B cell (primary cell): ENCODE measurements at regions not wholly inside any gene's neighbourhood (a gene's known extent, or its start where the extent isn't known, plus 50 kb on each side); places are given as distances from the start of the nearest gene placed in this dataset.
A peak's percentile ranks its signal among the peaks of the same experiment; 100 is the strongest.

Experiments used
- ATAC-seq: fragments of 200-7000 bp; cut with Tn5 transposase; one replicate; pipeline ENCODE4 v1.10.0; 2021; ENCODE audit warnings: low read depth, mild to moderate bottlenecking, moderate number of reproducible peaks, moderate library complexity
- CTCF ChIA-PET: fragments of 350-600 bp; sonication (Branson Sonifier 250); formaldehyde crosslinking; loops from one replicate; lab custom pipeline; 2021; ENCODE audit warnings: antibody characterized with exemption, inconsistent platforms; lab: Charles Lee
- POLR2A ChIA-PET: fragments of 350-600 bp; sonication (Branson Sonifier 250); formaldehyde crosslinking; loops from one replicate; lab custom pipeline; 2021; ENCODE audit warnings: antibody characterized with exemption; lab: Charles Lee
- DNase-seq: peaks from one replicate; pipeline ENCODE4 v3.0.0; 2013
- H2AFZ ChIP-seq: 2 replicates; pipeline ENCODE4 v1.6.1; 2012; ENCODE audit warnings: mild to moderate bottlenecking, low read depth, low read length; ENCODE audit not compliant: insufficient read depth, poor library complexity, severe bottlenecking
- H3K27ac ChIP-seq, 2 donors: 1 replicate in 1 of 2; 2 replicates in 1 of 2; pipeline ENCODE4 v1.5.1; 2012 to 2013; ENCODE audit warnings: low read length in 2 of 2, mild to moderate bottlenecking in 2 of 2, moderate library complexity in 1 of 2
- H3K27me3 ChIP-seq, 4 experiments: fragments of 200-600 bp in 1 of 4; sonication (generic) in 1 of 4; replicated peaks in 1 of 4; 1 replicate in 2 of 4; 2 replicates in 2 of 4; pipeline versions ENCODE4 v1.6.1 to v1.7.0; 2013 to 2016; ENCODE audit warnings: low read length in 3 of 4, mild to moderate bottlenecking in 2 of 4, mixed read lengths in 1 of 4, moderate library complexity in 1 of 4; ENCODE audit not compliant: insufficient read depth in 4 of 4, control insufficient read depth in 3 of 4; ENCODE audit errors: control extremely low read depth in 1 of 4
- H3K36me3 ChIP-seq, 2 experiments: replicated peaks in 1 of 2; 1 replicate in 1 of 2; 2 replicates in 1 of 2; pipeline versions ENCODE4 v1.6.1 to v1.7.1; 2013; ENCODE audit warnings: low read length in 1 of 2; ENCODE audit not compliant: insufficient read depth in 2 of 2, control insufficient read depth in 1 of 2; ENCODE audit errors: control extremely low read depth in 1 of 2, extremely low read depth in 1 of 2
- H3K4me1 ChIP-seq, 2 donors: fragments of 200-600 bp in 1 of 2; sonication (generic) in 1 of 2; 1 replicate in 1 of 2; 2 replicates in 1 of 2; pipeline versions ENCODE4 v1.5.1 to v1.6.1; 2013 to 2017; ENCODE audit warnings: low read length in 2 of 2; ENCODE audit not compliant: control insufficient read depth in 2 of 2, insufficient read depth in 2 of 2
- H3K4me2 ChIP-seq: replicated peaks from 2 replicates; pipeline ENCODE3; 2012; ENCODE audit warnings: mild to moderate bottlenecking, low read depth, low read length; ENCODE audit not compliant: poor library complexity, severe bottlenecking
- H3K4me3 ChIP-seq, 5 experiments: fragments of 200-600 bp in 1 of 5; sonication (generic) in 1 of 5; 1 replicate in 3 of 5; 2 replicates in 2 of 5; pipeline versions ENCODE4 v1.5.1 to v1.7.0; 2011 to 2016; ENCODE audit warnings: low read length in 4 of 5, mild to moderate bottlenecking in 4 of 5, low read depth in 2 of 5, control low read depth in 1 of 5, moderate library complexity in 1 of 5; ENCODE audit not compliant: insufficient read depth in 1 of 5; ENCODE audit errors: control extremely low read depth in 1 of 5, extremely low read depth in 1 of 5
- H3K79me2 ChIP-seq: fragments of 200-600 bp; sonication (generic); one replicate; pipeline ENCODE4 v1.6.0; 2016; ENCODE audit warnings: low read length; ENCODE audit not compliant: control insufficient read depth, insufficient read depth
- H3K9ac ChIP-seq: fragments of 200-600 bp; sonication (generic); 2 replicates; pipeline ENCODE4 v1.6.1; 2017; ENCODE audit warnings: mild to moderate bottlenecking, low read length, moderate library complexity
- H3K9me3 ChIP-seq, 3 donors: one replicate each; pipeline versions ENCODE4 v1.6.1 to v1.7.1; 2013; ENCODE audit warnings: low read length in 2 of 3; ENCODE audit not compliant: control insufficient read depth in 2 of 3, insufficient read depth in 1 of 3; ENCODE audit errors: control extremely low read depth in 1 of 3
- H4K20me1 ChIP-seq: 2 replicates; pipeline ENCODE4 v1.6.0; 2012; ENCODE audit warnings: mild to moderate bottlenecking, low read length; ENCODE audit not compliant: insufficient read depth, control insufficient read depth, poor library complexity, severe bottlenecking
- H3K27ac Mint-ChIP-seq: one replicate; pipeline ENCODE4 v1.8.0; 2021; ENCODE audit warnings: mixed read lengths
- H3K27me3 Mint-ChIP-seq: one replicate; pipeline ENCODE4 v1.8.0; 2021; ENCODE audit warnings: mixed read lengths
- H3K4me1 Mint-ChIP-seq: one replicate; pipeline ENCODE4 v1.8.0; 2021; ENCODE audit warnings: mixed read lengths
- H3K4me3 Mint-ChIP-seq: one replicate; pipeline ENCODE4 v1.8.0; 2021; ENCODE audit warnings: mixed read lengths
- H3K9me3 Mint-ChIP-seq: one replicate; pipeline ENCODE4 v1.8.0; 2022; ENCODE audit warnings: mixed read lengths; ENCODE audit not compliant: insufficient read depth
- CTCF ChIP-seq: fragments of 200-600 bp; IDR thresholded peaks from one replicate; pipeline ENCODE4 v1.8.0; 2022; ENCODE audit warnings: antibody characterized with exemption, mild to moderate bottlenecking
- EZH2 ChIP-seq: IDR thresholded peaks from 2 replicates; pipeline ENCODE4 v1.6.1; 2012; ENCODE audit warnings: borderline replicate concordance, low read depth, mild to moderate bottlenecking, moderate library complexity, low read length; ENCODE audit not compliant: insufficient read depth, poor library complexity, severe bottlenecking
- WGBS: methylation state at CpG from one replicate; pipeline ENCODE4 v1.1.5; 2013; ENCODE audit warnings: missing lambda C conversion rate; ENCODE audit not compliant: insufficient coverage; 5-methylcytosine and 5-hydroxymethylcytosine counted together
- intact Hi-C: fragments of 100-400 bp; cut with micrococcal nuclease; formaldehyde crosslinking; loops from one replicate; pipeline ENCODE4 v1.10.0; 2022

GRCh38 chr6:84432619-84433018, 205.2 kb upstream of the CEP162 start:
- H3K4me1 Mint-ChIP-seq: no peaks in the 10 kb centered on the region
- DNase-seq (no peak), ATAC-seq (no peak)
- Histone ChIP-seq H3K36me3 (no peaks in the 10 kb centered on the region), H4K20me1 (no peaks in the 10 kb centered on the region), H3K4me1 (no peaks in the 10 kb centered on the region), H3K27me3 (no peaks in the 10 kb centered on the region), H3K79me2 (no peaks in the 10 kb centered on the region), H3K9me3 (no peaks in the 10 kb centered on the region), H2AFZ (no peak overlapping the region), H3K9ac (no peak overlapping the region), H3K4me2 (no peak overlapping the region), H3K27ac (no peak overlapping the region), H3K4me3 (no peak overlapping the region)
- ChIA-PET POLR2A (no interaction called here), CTCF (no interaction called here)
- TF ChIP-seq CTCF (no peak), EZH2 (no peak)
- no peak overlapping the region for H3K4me3 Mint-ChIP-seq
- peaks cover 4% of the 10 kb centered on the region for H3K27me3 Mint-ChIP-seq
- no peaks in the 10 kb centered on the region for H3K9me3 Mint-ChIP-seq
- H3K27ac Mint-ChIP-seq: no peak overlapping the region
- intact Hi-C loops: no loop called here

GRCh38 chr6:84428300-84428907, 201.0 kb upstream of the CEP162 start:
- H3K9me3 Mint-ChIP-seq: no peaks in the 10 kb centered on the region
- 13% methylated on average over 3 of the region's 6 CpGs for WGBS
- no peaks in the 10 kb centered on the region for H3K4me1 Mint-ChIP-seq
- ChIA-PET POLR2A (no interaction called here), CTCF (no interaction called here)
- no peak overlapping the region for H3K27ac Mint-ChIP-seq
- Histone ChIP-seq H2AFZ (no peak overlapping the region), H3K9ac (no peak overlapping the region), H3K36me3 (no peaks in the 10 kb centered on the region), H3K4me2 (no peak overlapping the region), H3K27me3 (no peaks in the 10 kb centered on the region), H3K4me3 (no peak overlapping the region), H3K4me1 (no peaks in the 10 kb centered on the region), H3K79me2 (no peaks in the 10 kb centered on the region), H4K20me1 (no peaks in the 10 kb centered on the region), H3K9me3 (no peaks in the 10 kb centered on the region), H3K27ac (no peak overlapping the region)
- H3K4me3 Mint-ChIP-seq: no peak overlapping the region
- intact Hi-C loops: no loop called here
- TF ChIP-seq EZH2: no peak
- TF ChIP-seq CTCF: peak; percentile 16
- peaks cover 9% of the 10 kb centered on the region for H3K27me3 Mint-ChIP-seq
- ATAC-seq: no peak
- DNase-seq: no peak
